ENCODE measurements at regions not wholly inside any gene's neighbourhood (a gene's known extent, or its start where the extent isn't known, plus 50 kb on each side); places are given as distances from the start of the nearest gene placed in this dataset.

- Histone ChIP-seq H2AFZ (ENCODE audit: low read depth, low read length) (no peak overlapping the region), H3K9me3 (ENCODE audit: insufficient read depth, low read length) (no peaks in the 10 kb centered on the region), H3K36me3 (replicated peaks; ENCODE audit: low read depth, low read length) (no peaks in the 10 kb centered on the region), H3K27ac (ENCODE audit: low read length) (no peak overlapping the region), H3K27me3 (ENCODE audit: low read depth, low read length) (no peaks in the 10 kb centered on the region), H3K4me3 (ENCODE audit: low read length) (no peak overlapping the region), H3K4me1 (ENCODE audit: low read length) (no peaks in the 10 kb centered on the region), H3K9ac (ENCODE audit: low read length) (no peak overlapping the region), H3K4me2 (ENCODE audit: low read length) (no peak overlapping the region), H4K20me1 (ENCODE audit: insufficient read depth, low read length) (no peaks in the 10 kb centered on the region), H3K79me2 (ENCODE audit: low read length) (no peaks in the 10 kb centered on the region)
- TF ChIP-seq, protein P1, sequence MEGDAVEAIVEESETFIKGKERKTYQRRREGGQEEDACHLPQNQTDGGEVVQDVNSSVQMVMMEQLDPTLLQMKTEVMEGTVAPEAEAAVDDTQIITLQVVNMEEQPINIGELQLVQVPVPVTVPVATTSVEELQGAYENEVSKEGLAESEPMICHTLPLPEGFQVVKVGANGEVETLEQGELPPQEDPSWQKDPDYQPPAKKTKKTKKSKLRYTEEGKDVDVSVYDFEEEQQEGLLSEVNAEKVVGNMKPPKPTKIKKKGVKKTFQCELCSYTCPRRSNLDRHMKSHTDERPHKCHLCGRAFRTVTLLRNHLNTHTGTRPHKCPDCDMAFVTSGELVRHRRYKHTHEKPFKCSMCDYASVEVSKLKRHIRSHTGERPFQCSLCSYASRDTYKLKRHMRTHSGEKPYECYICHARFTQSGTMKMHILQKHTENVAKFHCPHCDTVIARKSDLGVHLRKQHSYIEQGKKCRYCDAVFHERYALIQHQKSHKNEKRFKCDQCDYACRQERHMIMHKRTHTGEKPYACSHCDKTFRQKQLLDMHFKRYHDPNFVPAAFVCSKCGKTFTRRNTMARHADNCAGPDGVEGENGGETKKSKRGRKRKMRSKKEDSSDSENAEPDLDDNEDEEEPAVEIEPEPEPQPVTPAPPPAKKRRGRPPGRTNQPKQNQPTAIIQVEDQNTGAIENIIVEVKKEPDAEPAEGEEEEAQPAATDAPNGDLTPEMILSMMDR (IDR thresholded peaks at IDR 0.05; ENCODE audit: low read depth, low read length): no peak
- no peak for TF ChIP-seq EZH2phosphoT487 (IDR thresholded peaks at IDR 0.05; ENCODE audit: low read depth)
Observed at GRCh38 chr13:34879851-34880250, 62.2 kb upstream of the NBEA start.

GRCh38 chr13:34881494-34881893 is 60.6 kb upstream of the NBEA start:
- Histone ChIP-seq H2AFZ (ENCODE audit: low read depth, low read length) (no peak overlapping the region), H3K79me2 (ENCODE audit: low read length) (no peaks in the 10 kb centered on the region), H3K27me3 (ENCODE audit: low read depth, low read length) (no peaks in the 10 kb centered on the region), H3K4me3 (ENCODE audit: low read length) (no peak overlapping the region), H3K27ac (ENCODE audit: low read length) (no peak overlapping the region), H3K36me3 (replicated peaks; ENCODE audit: low read depth, low read length) (no peaks in the 10 kb centered on the region), H3K4me2 (ENCODE audit: low read length) (no peak overlapping the region), H3K9ac (ENCODE audit: low read length) (no peak overlapping the region), H3K4me1 (ENCODE audit: low read length) (no peaks in the 10 kb centered on the region), H4K20me1 (ENCODE audit: insufficient read depth, low read length) (no peaks in the 10 kb centered on the region), H3K9me3 (ENCODE audit: insufficient read depth, low read length) (no peaks in the 10 kb centered on the region)
- no peak for TF ChIP-seq EZH2phosphoT487 (IDR thresholded peaks at IDR 0.05; ENCODE audit: low read depth)
- TF ChIP-seq, protein P1 (IDR thresholded peaks at IDR 0.05; ENCODE audit: low read depth, low read length): no peak

DNA sequence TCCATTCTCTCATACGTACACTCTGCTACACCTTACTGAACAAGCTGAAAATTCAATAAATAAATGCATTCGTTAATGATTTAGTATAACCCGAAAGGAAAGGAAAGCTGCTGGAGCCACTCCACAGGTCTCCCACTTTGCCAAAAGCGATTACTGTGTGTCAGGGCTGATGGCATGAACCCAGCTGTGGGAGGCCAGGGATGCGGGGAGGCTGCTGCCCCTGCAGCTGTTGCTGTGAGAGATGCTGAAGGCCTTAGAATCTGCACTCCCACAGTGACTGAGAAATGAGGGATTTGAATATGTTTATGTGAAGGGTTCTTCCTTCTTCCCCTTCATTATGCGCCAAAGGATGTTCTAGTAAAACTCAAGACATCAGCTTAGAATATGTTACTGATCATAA is 58.7 kb upstream of the NBEA start:
- no peak for TF ChIP-seq EZH2phosphoT487 (IDR thresholded peaks at IDR 0.05; ENCODE audit: low read depth)
- TF ChIP-seq, protein P1 (IDR thresholded peaks at IDR 0.05; ENCODE audit: low read depth, low read length): no peak
- H3K4me3 ChIP-seq (ENCODE audit: low read length): no peak overlapping the region
- no peaks in the 10 kb centered on the region for H3K4me1 ChIP-seq (ENCODE audit: low read length)
- no peaks in the 10 kb centered on the region for H3K36me3 ChIP-seq (replicated peaks; ENCODE audit: low read depth, low read length)
- H2AFZ ChIP-seq (ENCODE audit: low read depth, low read length): no peak overlapping the region
- H3K27ac ChIP-seq (ENCODE audit: low read length): no peak overlapping the region
- no peak overlapping the region for H3K9ac ChIP-seq (ENCODE audit: low read length)
- H3K27me3 ChIP-seq (ENCODE audit: low read depth, low read length): no peaks in the 10 kb centered on the region
- H4K20me1 ChIP-seq (ENCODE audit: insufficient read depth, low read length): no peaks in the 10 kb centered on the region
- H3K4me2 ChIP-seq (ENCODE audit: low read length): no peak overlapping the region
- H3K79me2 ChIP-seq (ENCODE audit: low read length): no peaks in the 10 kb centered on the region
- H3K9me3 ChIP-seq (ENCODE audit: insufficient read depth, low read length): no peaks in the 10 kb centered on the region

GRCh38 chr13:34884366-34884765 is 57.7 kb upstream of the NBEA start:
- Histone ChIP-seq H3K4me2 (ENCODE audit: low read length) (no peak overlapping the region), H3K4me3 (ENCODE audit: low read length) (no peak overlapping the region), H3K79me2 (ENCODE audit: low read length) (no peaks in the 10 kb centered on the region), H2AFZ (ENCODE audit: low read depth, low read length) (no peak overlapping the region), H3K4me1 (ENCODE audit: low read length) (no peaks in the 10 kb centered on the region), H3K27me3 (ENCODE audit: low read depth, low read length) (no peaks in the 10 kb centered on the region), H3K9ac (ENCODE audit: low read length) (no peak overlapping the region), H3K36me3 (replicated peaks; ENCODE audit: low read depth, low read length) (no peaks in the 10 kb centered on the region), H3K9me3 (ENCODE audit: insufficient read depth, low read length) (no peaks in the 10 kb centered on the region), H3K27ac (ENCODE audit: low read length) (no peak overlapping the region), H4K20me1 (ENCODE audit: insufficient read depth, low read length) (no peaks in the 10 kb centered on the region)
- TF ChIP-seq, protein P1 (IDR thresholded peaks at IDR 0.05; ENCODE audit: low read depth, low read length): no peak
- no peak for TF ChIP-seq EZH2phosphoT487 (IDR thresholded peaks at IDR 0.05; ENCODE audit: low read depth)

Data from OCI-LY3 (cell line).